RPMI8226 (cell line): ENCODE measurements at regions not wholly inside any gene's neighbourhood (a gene's known extent, or its start where the extent isn't known, plus 50 kb on each side); places are given as distances from the start of the nearest gene placed in this dataset.
"Not testable (repeated sequence)": the region's sequence is repeated elsewhere in the genome, so short reads cannot be mapped to it uniquely, and the experiment has no call there.

Experiments
- DNase-seq: peaks from one replicate; pipeline ENCODE4 v3.0.0-alpha.2; 2015

DNA sequence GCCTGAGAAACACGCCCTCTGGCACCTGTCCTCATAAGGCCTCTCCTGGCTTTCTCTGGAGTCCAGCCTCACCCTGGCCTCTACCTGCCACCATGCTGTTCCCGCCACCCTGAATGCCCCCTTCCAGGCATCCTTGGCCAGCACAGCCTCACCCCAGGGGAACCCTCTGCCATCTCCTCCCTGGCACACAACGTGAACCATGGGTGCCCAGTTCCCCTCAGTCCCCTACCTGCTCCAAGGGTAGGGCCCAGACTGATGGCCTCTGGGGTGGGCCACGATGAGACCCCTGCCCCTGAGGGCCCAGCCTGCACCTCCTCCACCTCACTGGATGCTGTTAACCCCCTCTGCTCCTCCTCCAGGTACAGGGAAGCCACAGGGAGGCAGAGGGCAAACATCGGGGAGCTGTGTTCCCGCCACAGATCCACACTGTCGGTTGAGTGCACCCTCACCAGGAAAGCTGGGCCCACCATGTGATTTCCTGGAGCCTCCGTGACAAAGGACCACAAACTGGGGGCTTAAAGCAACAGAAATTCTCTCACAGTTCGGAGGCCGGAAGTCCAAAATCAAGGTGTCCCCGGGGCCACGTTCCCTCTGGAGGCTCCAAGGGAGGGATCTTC lies 169.6 kb downstream of the BRD1 start:
- DNase-seq = no peak

DNA sequence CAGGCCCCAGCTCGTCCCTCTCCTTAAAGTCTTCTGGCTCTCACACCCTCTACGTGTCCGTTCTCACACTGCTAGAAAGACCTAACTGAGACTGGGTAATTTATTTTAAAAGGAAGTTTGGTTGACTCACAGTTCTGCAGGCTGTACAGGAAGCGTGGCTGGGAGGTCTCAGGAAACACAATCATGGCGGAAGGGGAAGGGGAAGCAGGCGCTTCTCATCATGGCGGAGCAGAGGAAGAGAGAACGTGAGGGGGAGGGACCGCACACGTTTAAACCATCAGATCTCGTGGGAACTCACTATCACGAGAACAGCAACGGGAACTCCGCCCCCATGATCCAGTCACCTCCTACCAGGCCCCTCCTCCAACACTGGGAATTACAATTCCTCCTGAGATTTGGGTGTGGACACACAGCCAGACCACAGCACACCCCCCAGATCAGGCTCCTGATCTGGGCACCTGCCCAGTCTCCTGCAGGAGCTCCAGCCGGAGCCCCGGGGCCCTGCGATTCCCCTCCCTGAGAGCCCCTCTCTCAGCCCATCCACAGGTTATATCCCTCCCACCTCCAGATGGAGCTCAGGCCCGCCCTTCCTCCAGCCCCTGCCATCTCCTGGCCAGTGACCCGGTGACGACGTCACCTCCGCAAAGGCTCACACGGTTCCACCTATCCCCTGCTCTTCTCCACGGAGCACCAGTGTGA lies 170.2 kb downstream of the BRD1 start:
- peak; percentile 72 for DNase-seq

GRCh38 chr22:49656883-49657274 lies 170.8 kb downstream of the BRD1 start:
- DNase-seq = not testable (repeated sequence)

- no peak for DNase-seq
These were observed 171.3 kb downstream of the BRD1 start for GRCh38 chr22:49656291-49656851.

DNA sequence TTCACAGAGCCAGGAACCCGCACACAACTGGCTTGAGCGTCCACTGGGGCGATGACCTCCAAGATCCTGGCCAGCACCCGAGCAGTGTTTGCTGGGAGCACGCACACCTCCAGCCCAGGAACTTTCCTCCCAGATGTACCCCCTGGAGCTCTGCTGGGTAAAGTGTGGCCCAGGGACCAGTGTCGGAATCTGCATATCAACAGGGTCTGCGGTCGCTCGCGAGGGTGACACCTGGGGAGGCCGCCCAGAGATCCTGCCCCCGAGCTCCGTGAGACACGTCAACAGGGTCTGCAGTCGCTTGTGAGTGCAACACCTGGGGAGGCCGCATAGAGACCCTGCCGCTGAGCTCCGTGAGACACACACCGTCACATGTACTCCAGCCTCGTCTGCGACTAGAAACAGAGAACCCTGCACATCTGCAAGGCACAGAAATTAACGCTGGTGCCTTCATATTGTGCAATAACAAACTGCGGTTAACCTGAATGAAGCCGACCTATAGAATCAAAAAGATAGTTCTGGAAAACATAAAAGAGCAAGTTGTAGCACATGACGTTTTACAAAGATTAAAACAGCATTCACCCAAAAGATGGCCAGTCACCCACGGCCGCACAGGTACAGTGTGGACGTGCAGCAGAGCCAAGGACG lies 172.4 kb downstream of the BRD1 start:
- DNase-seq = no peak

DNA sequence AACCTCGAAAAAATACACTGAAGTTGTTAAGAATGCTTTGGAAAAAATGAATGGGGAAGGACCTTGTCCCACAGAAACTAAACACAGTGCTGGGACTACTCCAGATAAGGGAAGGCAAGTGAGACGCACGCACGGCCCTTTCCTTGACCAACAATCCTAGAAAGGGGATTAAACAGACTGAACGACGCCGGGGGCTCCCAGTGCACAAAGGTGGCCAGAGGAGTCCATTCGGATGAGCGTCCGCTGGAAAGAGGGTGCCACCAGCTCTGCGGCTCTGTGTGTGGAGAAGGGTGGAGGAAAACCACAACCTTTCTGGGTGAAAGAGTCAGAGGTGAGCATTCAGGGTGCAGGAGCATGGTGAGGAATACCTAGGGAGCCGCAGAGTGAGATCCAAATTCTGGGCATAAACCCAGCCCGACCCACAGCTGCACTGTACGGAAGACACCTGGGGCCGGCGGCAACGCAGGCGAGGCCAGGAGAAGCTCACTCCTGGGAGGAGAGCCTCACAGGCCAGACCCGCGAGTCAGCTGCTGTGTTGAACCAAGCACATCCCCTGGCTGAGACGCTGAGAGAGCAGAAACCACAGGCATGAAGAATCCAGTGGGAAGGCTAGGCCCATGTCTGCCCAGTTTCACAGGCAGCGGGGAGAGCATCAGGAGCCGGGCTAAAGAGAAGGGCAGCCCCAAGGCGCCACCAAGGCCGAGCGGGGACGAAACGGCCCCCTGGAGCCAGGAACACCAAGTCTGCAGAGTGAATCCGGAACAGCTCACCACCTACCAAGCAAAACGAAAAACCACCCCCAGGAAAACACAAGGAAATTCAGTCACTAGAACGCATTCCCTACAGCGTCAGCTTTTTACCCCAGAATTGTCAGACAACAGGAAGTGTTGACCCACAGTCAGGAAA lies 177.1 kb downstream of the BRD1 start:
- no peak for DNase-seq

GRCh38 chr22:49649166-49650068 lies 178.3 kb downstream of the BRD1 start:
- no peak for DNase-seq

- DNase-seq = no peak
These were observed 179.6 kb downstream of the BRD1 start for GRCh38 chr22:49648053-49648452.

GRCh38 chr22:49647627-49648026 lies 180.0 kb downstream of the BRD1 start:
- no peak for DNase-seq

DNA sequence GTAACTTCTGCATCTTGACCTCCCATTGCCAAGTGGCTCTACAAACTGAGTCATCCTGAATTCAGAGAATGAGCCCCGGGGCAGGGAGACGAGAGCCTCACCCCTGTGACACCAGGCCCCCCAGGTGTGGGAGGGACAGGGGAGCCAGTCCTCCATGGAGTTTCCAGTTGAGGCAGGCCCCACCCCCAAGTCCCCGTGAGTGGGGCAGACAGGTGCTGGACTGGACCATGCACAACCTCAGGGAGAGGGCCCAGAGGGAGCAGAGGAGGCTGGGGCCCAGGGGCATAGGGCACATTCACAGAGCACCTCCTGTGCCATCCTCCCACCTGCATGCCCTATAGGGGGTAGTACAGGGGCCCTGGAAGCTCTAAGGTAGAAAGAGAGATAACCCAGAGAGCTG lies 180.8 kb downstream of the BRD1 start:
- no peak for DNase-seq

GRCh38 chr22:49645791-49646550 lies 181.7 kb downstream of the BRD1 start:
- no peak for DNase-seq

DNA sequence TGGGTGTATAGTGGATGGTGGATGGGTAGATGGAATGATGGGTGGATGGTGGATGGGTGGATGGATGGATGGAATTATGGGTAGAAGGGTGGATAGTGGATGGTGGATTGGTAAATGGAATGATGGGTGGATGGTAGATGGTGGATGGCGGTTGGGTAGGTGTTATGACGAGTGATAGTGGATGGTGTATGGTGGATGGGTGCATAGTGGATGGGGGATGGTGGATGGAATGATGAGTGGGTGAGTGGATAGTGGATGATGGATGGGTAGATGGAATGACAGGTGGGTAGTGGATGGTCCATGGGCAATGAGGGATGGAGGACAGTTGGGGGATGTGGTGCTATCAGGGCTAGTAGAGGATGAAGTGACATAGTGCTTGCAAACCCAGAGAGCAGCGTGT lies 182.4 kb downstream of the BRD1 start:
- no peak for DNase-seq

DNA sequence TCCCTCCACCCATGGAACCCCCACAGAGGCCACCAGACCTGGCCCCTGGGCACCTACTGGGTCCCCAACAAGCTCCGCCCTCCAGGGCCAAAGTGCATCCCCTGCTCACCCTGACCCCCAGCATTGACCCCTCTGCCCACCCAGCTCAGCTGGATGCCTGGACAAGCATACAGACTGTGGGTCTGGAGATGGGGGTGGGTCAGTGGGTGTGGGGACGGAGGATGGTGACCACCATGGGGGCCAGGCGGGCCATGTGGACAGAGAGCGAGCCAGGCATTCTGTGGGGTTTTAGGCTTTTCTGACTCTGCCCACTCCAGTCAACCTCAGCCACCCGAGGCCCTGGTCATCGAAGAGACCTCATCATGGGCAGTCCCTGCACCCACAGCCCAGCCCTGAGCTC lies 183.7 kb downstream of the BRD1 start:
- DNase-seq = no peak

DNA sequence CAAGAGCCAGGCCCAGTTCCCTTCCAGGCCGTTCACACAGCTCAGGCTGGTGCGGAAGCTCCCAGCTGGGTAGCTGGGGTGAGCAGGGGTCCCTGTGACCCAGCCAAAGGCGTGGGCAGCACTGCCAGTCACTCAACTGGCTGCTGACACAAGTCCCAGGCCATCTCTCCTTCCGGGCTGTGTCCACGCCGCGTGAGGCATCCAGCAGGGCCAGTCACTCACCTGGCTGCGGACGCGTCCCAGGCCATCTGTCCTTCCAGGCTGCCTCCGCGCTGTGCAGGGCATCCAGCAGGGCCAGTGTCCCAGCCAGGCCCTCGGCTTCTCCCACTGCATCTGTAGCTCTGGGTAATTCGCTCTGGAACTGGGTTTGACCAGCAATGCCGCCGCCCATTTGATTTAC lies 184.2 kb downstream of the BRD1 start:
- no peak for DNase-seq

DNA sequence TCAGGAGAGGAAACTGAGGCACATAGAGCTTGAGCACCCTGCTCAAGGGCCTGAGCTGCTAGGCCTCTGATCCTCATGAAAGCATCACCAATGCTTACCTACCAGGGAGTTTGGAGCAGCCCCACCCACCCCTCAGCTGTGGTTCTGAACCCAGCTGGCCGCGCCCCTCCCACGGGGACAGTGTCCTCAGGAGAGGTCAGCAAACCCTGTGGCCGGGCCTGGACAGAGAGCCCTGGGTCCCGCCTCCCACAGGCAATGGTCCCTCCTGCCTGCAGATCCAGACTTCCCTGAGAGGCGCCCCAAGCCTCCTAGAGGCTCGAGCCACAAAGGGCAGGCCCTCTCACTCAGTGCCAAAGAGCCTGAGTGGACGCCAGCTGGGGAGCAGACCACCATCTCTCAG lies 184.9 kb downstream of the BRD1 start:
- no peak for DNase-seq

DNA sequence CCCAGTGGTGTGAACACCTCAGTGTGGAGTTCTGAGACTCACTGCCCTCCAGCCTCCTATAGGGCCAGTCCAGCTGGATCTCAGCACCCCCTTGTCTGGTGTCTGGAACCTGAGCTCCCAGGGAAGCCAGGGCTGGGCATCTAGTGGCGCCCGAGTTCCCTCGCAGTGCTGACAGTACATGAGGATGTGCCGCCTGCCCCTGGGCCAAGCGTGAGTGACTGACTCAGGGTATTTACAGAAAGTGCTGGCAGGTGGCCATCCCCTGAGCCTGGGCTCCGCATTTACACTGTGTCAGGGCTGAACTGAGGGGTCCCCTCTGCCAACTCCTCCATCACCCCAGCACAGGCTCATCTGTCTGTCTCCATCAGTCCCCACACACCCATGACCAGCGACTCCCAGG lies 185.3 kb downstream of the BRD1 start:
- no peak for DNase-seq

DNA sequence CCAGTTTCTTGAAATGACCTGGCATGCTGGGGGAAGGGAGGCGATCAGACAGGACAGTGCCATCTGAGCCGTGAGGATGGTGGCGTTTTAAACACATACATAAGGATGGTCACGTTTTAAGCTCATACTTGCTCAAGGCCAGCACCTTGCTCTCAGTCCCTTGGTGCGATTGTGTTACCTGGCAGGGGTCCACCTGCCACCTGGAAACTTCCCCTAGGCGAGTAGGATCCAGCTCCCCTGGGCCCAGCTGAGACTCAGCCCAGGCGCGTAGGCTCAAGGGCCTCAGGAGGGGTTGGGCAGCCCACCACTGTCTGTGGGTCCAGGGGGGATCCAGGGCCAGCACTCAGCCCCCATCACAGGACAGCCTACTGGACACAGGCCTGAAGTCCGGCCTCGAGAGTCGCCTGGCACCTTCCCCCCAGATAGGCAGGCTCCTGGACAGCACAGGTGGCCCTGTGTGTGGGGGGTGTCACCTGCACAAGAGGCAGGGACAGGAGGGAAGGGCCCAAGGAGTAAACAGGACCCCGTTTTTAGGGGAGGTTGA lies 185.8 kb downstream of the BRD1 start:
- no peak for DNase-seq

GRCh38 chr22:49640366-49641095 lies 187.1 kb downstream of the BRD1 start:
- DNase-seq = no peak

- no peak for DNase-seq
These were observed 187.7 kb downstream of the BRD1 start for GRCh38 chr22:49639956-49640355.

DNA sequence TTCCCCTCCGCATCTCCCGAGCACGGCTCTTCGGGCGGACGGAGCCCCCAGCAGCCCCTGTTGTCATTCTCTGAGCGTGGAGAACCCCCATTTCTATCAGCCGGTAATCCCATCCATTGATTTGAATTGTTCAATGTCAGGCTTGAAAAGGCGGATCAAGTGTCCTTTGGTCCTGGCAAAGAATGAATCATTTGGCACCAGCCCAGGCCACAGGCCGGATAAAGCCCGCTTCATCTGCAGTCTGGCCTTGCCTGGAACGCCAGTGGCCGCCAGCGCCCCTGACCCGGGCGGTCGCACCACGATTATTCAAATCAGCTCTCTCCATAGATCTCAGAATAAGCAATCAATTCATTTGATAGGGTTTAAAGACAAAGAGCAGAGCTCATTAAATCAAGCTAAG lies 188.9 kb downstream of the BRD1 start:
- DNase-seq = no peak
